CD4-positive, alpha-beta memory T cell (primary cell): ENCODE measurements at regions not wholly inside any gene's neighbourhood (a gene's known extent, or its start where the extent isn't known, plus 50 kb on each side); places are given as distances from the start of the nearest gene placed in this dataset.

Experiments
- CTCF ChIA-PET: fragments of 350-600 bp; sonication (Branson Sonifier 250); formaldehyde crosslinking; loops from one replicate; lab custom pipeline; 2021; ENCODE audit warnings: inconsistent platforms; ENCODE audit not compliant: partially characterized antibody; lab: Charles Lee
- POLR2A ChIA-PET: fragments of 350-600 bp; sonication (Branson Sonifier 250); formaldehyde crosslinking; loops from one replicate; lab custom pipeline; 2021; ENCODE audit not compliant: partially characterized antibody; lab: Charles Lee
- DNase-seq, 5 donors: peaks; one replicate each; pipeline versions ENCODE4 v3.0.0 to v3.0.0-alpha.2; 2020 to 2022; ENCODE audit warnings: mixed read lengths in 1 of 5
- H3K27ac ChIP-seq: one replicate; pipeline ENCODE4 v1.7.0; 2013; ENCODE audit warnings: low read depth, low read length
- H3K27me3 ChIP-seq: 2 replicates; pipeline ENCODE4 v1.7.0; 2013; ENCODE audit warnings: mild to moderate bottlenecking, low read length, moderate library complexity; ENCODE audit not compliant: insufficient read depth
- H3K36me3 ChIP-seq: 2 replicates; pipeline ENCODE4 v1.7.0; 2013; ENCODE audit warnings: mild to moderate bottlenecking, low read length, moderate library complexity; ENCODE audit not compliant: insufficient read depth
- H3K4me1 ChIP-seq: 2 replicates; pipeline ENCODE4 v1.7.0; 2013; ENCODE audit warnings: mild to moderate bottlenecking, low read length, moderate library complexity; ENCODE audit not compliant: insufficient read depth
- H3K4me3 ChIP-seq, 2 donors: one replicate each; pipeline ENCODE4 v1.7.0; 2013; ENCODE audit warnings: low read length in 2 of 2, mild to moderate bottlenecking in 1 of 2
- H3K9me3 ChIP-seq, 2 donors: one replicate each; pipeline ENCODE4 v1.7.0; 2013; ENCODE audit warnings: low read length in 2 of 2, control low read depth in 1 of 2; ENCODE audit not compliant: control insufficient read depth in 1 of 2
- H3K27ac Mint-ChIP-seq, 7 donors: one replicate each; pipeline ENCODE4 v1.8.0; 2020 to 2021; ENCODE audit warnings: mixed read lengths in 7 of 7, mild to moderate bottlenecking in 6 of 7, inconsistent platforms in 3 of 7, moderate library complexity in 3 of 7
- H3K27me3 Mint-ChIP-seq, 2 donors: one replicate each; pipeline ENCODE4 v1.8.0; 2020 to 2021; ENCODE audit warnings: mixed read lengths in 2 of 2
- H3K36me3 Mint-ChIP-seq, 2 donors: one replicate each; pipeline ENCODE4 v1.8.0; 2020 to 2021; ENCODE audit warnings: mixed read lengths in 2 of 2, inconsistent platforms in 1 of 2, mild to moderate bottlenecking in 1 of 2
- H3K4me1 Mint-ChIP-seq, 4 donors: one replicate each; pipeline ENCODE4 v1.8.0; 2020 to 2021; ENCODE audit warnings: mixed read lengths in 4 of 4, mild to moderate bottlenecking in 1 of 4
- H3K4me3 Mint-ChIP-seq, 8 donors: one replicate each; pipeline ENCODE4 v1.8.0; 2020 to 2021; ENCODE audit warnings: mixed read lengths in 8 of 8, mild to moderate bottlenecking in 7 of 8, moderate library complexity in 6 of 8, inconsistent platforms in 3 of 8
- H3K9me3 Mint-ChIP-seq, 8 donors: one replicate each; pipeline ENCODE4 v1.8.0; 2020 to 2021; ENCODE audit warnings: mixed read lengths in 8 of 8, mild to moderate bottlenecking in 5 of 8, inconsistent platforms in 3 of 8, moderate library complexity in 1 of 8
- intact Hi-C: fragments of 100-400 bp; cut with micrococcal nuclease; formaldehyde crosslinking; loops from one replicate; pipeline ENCODE4 v1.15.1; 2023

DNA sequence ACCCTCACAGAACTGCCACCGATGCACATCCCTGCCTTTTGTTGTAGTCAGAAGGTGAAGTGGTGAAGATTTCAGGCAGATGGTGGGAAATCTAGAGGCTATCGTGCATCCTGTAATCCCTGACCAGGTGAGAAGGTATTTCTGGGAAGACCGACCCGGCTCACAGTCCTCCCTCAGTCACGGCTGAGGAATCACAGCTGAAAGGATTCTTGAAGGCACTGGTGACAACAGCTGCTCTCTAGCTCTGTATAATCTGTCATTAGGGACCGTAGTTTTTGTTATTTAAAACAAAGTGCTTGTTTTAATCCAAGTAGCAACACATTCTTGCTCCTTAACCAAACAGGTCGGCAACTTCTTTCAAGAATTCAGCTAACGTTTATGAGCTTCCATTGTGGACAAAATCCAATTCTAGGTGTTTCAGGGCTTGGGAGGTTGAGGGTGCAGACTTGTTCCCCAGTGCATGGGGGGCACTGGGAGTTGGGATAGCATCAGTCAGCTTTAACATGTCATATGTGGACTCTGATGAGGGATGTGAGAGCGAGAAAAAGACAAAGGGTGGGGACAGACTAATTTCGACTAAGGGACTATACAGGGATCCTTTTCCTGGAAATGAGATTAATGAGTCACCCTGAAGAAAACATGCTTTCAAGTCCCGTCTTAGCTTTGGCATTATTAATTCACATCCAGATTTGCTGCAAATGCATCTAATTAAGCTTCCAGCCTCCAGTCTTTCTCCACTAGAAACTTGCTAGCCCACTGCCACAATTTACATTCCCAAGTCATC, 141.0 kb upstream of the RASGRP1 start:
- Mint-ChIP-seq H3K9me3 (no peaks in the 10 kb centered on the region), H3K27ac (peak overlapping the region in 1 of 7 donors; percentile 42)

GRCh38 chr15:38706956-38707355, 142.3 kb upstream of the RASGRP1 start:
- intact Hi-C loops, result loop anchor here (2.0 to 5.0 kb wide), 3 partner anchors 110 to 874 kb away; partner anchors contain the start of gene THBS1
- Histone ChIP-seq H3K4me1 (peaks cover 9% of the 10 kb centered on the region), H3K36me3 (no peaks in the 10 kb centered on the region), H3K9me3 (no peaks in the 10 kb centered on the region), H3K27ac (no peak overlapping the region), H3K27me3 (no peaks in the 10 kb centered on the region), H3K4me3 (no peak overlapping the region)
- Mint-ChIP-seq H3K4me1 (peaks cover 0 to 3% (median 0%) of the 10 kb centered on the region in 4 donors), H3K27me3 (peaks cover 0 to 2% of the 10 kb centered on the region in 2 donors), H3K4me3 (no peak overlapping the region), H3K9me3 (no peaks in the 10 kb centered on the region), H3K36me3 (no peaks in the 10 kb centered on the region), H3K27ac (no peak overlapping the region)
- CTCF ChIA-PET, result interaction anchor here (0.7 to 14.4 kb wide), 13 partner anchors 9 to 1170 kb away, joined by 3 to 388 read pairs (median 8); partner anchors contain the start of gene THBS1
- POLR2A ChIA-PET, result no interaction called here
- no peak for DNase-seq

More for the DNA sequence above, 141.0 kb upstream of the RASGRP1 start:
- H3K4me1 ChIP-seq, result peaks cover 9% of the 10 kb centered on the region
- H3K4me1 Mint-ChIP-seq, result peaks cover 0 to 3% (median 0%) of the 10 kb centered on the region in 4 donors
- peaks cover 0 to 2% of the 10 kb centered on the region in 2 donors for H3K27me3 Mint-ChIP-seq
- no peak for DNase-seq
- no peaks in the 10 kb centered on the region for H3K9me3 ChIP-seq
- no peaks in the 10 kb centered on the region for H3K36me3 ChIP-seq
- H3K4me3 ChIP-seq, result no peak overlapping the region
- no peaks in the 10 kb centered on the region for H3K36me3 Mint-ChIP-seq
- intact Hi-C loops, result loop anchor here (2.0 to 5.0 kb wide), 3 partner anchors 112 to 875 kb away; partner anchors contain the start of gene THBS1
- no peak overlapping the region for H3K4me3 Mint-ChIP-seq
- ChIA-PET POLR2A (interaction anchor here (1.5 kb wide), 1 partner anchor 15 kb away, joined by 6 read pairs; no protein-coding TSS in a partner anchor), CTCF (interaction anchor here (0.6 to 14.4 kb wide), 11 partner anchors 7 to 1573 kb away, joined by 3 to 388 read pairs (median 4); partner anchors contain the start of gene THBS1)
- H3K27ac ChIP-seq, result no peak overlapping the region
- no peaks in the 10 kb centered on the region for H3K27me3 ChIP-seq

DNA sequence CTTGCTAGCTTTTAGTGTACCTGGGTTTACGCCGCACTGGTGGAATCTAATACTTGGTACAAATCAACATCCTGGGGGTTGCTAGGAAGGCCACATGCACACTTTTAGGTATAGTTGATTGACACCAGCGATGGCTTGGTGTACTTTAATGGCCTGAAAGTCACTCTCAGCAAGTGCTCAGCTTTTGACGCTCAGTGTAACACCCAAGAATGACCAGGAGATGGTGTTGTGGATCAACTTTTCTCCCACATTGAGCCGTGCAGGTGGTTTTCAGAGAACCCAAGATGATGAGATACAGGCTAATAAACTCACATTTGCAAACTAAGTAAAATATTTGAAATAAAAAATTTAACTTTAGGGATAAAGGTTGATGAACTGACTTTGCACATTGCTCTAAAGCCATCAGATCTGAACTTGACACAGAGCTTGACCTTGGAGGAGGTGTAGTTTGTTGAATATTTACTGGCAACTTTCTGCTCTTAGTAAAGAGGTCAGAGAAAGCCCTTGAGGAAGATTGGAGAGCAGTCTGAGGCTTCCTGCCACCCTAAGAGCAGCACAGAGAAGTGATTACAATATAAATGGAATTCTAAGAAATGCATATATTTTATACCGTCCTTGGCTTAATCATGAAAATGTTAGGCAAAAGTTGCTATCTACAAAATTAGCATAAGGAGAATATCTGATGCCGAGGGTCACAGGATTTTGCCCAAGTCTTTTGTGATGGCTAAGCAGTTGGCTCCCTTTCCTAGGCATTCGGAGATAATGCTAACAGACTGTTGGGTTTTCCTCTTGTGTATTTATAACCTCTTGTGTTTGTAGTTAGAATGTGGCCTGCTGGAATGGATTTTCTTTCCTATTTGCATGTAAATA, 143.4 kb upstream of the RASGRP1 start:
- Mint-ChIP-seq H3K27me3 (peaks cover 0 to 2% of the 10 kb centered on the region in 2 donors), H3K27ac (no peak overlapping the region), H3K9me3 (no peaks in the 10 kb centered on the region), H3K4me3 (peak overlapping the region in 2 of 8 donors; percentile 24 to 38), H3K36me3 (no peaks in the 10 kb centered on the region), H3K4me1 (peaks cover 0 to 3% (median 0%) of the 10 kb centered on the region in 4 donors)
- Histone ChIP-seq H3K27me3 (no peaks in the 10 kb centered on the region), H3K36me3 (no peaks in the 10 kb centered on the region), H3K4me3 (no peak overlapping the region), H3K27ac (no peak overlapping the region), H3K9me3 (no peaks in the 10 kb centered on the region), H3K4me1 (peaks cover 9% of the 10 kb centered on the region)
- intact Hi-C loops, result loop anchor here (1.0 to 5.0 kb wide), 4 partner anchors 109 to 1049 kb away; partner anchors contain the start of gene THBS1
- POLR2A ChIA-PET, result interaction anchor here (0.9 kb wide), 2 partner anchors 12 to 268 kb away, joined by 3 read pairs; no protein-coding TSS in a partner anchor
- CTCF ChIA-PET, result interaction anchor here (0.6 to 14.4 kb wide), 13 partner anchors 10 to 1169 kb away, joined by 3 to 388 read pairs (median 6); partner anchors contain the start of gene THBS1
- DNase-seq, result peak; percentile 37 to 56 (median 53)

DNA sequence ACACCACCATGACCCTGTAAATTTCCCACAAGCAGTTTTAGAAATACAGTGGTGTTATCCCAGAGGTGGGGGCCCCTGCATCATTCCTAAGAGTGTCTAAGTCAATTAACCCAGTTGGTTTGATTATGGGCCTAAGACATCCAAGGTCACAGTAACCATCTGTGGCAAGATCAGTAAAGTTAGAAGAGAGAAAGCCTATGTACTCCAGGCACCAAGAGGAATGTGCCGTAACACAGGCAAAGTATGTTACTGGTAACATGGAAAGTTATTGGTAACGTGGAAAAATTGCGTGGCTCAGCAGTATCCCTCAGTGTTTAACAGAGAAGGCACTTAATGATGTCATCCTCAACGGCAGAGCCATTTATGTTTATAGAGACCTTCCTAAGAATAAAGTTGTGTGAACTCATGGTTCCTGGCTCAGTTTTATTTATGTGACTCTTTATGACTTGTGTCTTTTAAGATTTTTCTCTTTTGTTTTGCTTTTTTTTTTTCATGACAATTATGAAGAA, 144.1 kb upstream of the RASGRP1 start:
- no peak overlapping the region for H3K4me3 ChIP-seq
- H3K9me3 Mint-ChIP-seq, result no peaks in the 10 kb centered on the region
- intact Hi-C loops, result loop anchor here (1.0 to 5.0 kb wide), 3 partner anchors 109 to 1049 kb away; no protein-coding TSS in a partner anchor
- no peak overlapping the region for H3K27ac ChIP-seq
- no peaks in the 10 kb centered on the region for H3K36me3 Mint-ChIP-seq
- peaks cover 9% of the 10 kb centered on the region for H3K4me1 ChIP-seq
- no peak overlapping the region for H3K4me3 Mint-ChIP-seq
- peaks cover 0 to 2% of the 10 kb centered on the region in 2 donors for H3K27me3 Mint-ChIP-seq
- H3K9me3 ChIP-seq, result no peaks in the 10 kb centered on the region
- ChIA-PET POLR2A (interaction anchor here (0.9 kb wide), 1 partner anchor 12 kb away, joined by 3 read pairs; no protein-coding TSS in a partner anchor), CTCF (interaction anchor here (1.2 to 14.4 kb wide), 7 partner anchors 10 to 1048 kb away, joined by 3 to 388 read pairs (median 12); partner anchors contain the start of gene THBS1)
- H3K27ac Mint-ChIP-seq, result no peak overlapping the region
- H3K36me3 ChIP-seq, result no peaks in the 10 kb centered on the region
- no peaks in the 10 kb centered on the region for H3K27me3 ChIP-seq
- no peak for DNase-seq
- H3K4me1 Mint-ChIP-seq, result peaks cover 0 to 3% (median 0%) of the 10 kb centered on the region in 4 donors

DNA sequence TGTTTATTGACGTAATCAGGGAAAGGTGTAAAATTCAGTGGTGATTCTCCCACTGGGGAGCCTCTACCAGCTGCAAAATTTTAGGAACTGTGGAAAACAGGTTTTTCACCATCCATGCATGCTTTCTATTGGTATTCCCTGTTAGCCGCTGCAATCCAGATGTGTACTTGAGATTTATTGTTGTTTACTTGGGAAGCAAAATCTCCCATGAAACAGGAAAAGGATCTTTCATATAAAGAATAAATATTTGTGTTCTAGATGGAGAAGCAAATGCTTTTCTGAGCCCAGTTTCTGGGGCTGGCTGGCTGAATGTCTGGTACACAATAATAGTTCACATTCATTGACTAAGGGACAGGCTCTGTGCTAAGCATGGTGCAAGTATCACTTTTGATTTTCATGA, 144.6 kb upstream of the RASGRP1 start:
- POLR2A ChIA-PET, result no interaction called here
- CTCF ChIA-PET, result interaction anchor here (0.8 to 1.2 kb wide), 2 partner anchors 11 to 14 kb away, joined by 3 to 4 read pairs; no protein-coding TSS in a partner anchor
- no peak for DNase-seq
- Histone ChIP-seq H3K36me3 (no peaks in the 10 kb centered on the region), H3K27me3 (no peaks in the 10 kb centered on the region), H3K4me3 (no peak overlapping the region), H3K27ac (no peak overlapping the region), H3K9me3 (no peaks in the 10 kb centered on the region), H3K4me1 (peaks cover 9% of the 10 kb centered on the region)
- H3K27ac Mint-ChIP-seq, result no peak overlapping the region
- H3K9me3 Mint-ChIP-seq, result no peaks in the 10 kb centered on the region
- intact Hi-C loops, result loop anchor here (5.0 kb wide), 2 partner anchors 108 to 153 kb away; no protein-coding TSS in a partner anchor
- no peaks in the 10 kb centered on the region for H3K36me3 Mint-ChIP-seq
- H3K4me1 Mint-ChIP-seq, result peaks cover 0 to 3% (median 0%) of the 10 kb centered on the region in 4 donors
- H3K4me3 Mint-ChIP-seq, result no peak overlapping the region
- H3K27me3 Mint-ChIP-seq, result peaks cover 1 to 2% of the 10 kb centered on the region in 2 donors

DNA sequence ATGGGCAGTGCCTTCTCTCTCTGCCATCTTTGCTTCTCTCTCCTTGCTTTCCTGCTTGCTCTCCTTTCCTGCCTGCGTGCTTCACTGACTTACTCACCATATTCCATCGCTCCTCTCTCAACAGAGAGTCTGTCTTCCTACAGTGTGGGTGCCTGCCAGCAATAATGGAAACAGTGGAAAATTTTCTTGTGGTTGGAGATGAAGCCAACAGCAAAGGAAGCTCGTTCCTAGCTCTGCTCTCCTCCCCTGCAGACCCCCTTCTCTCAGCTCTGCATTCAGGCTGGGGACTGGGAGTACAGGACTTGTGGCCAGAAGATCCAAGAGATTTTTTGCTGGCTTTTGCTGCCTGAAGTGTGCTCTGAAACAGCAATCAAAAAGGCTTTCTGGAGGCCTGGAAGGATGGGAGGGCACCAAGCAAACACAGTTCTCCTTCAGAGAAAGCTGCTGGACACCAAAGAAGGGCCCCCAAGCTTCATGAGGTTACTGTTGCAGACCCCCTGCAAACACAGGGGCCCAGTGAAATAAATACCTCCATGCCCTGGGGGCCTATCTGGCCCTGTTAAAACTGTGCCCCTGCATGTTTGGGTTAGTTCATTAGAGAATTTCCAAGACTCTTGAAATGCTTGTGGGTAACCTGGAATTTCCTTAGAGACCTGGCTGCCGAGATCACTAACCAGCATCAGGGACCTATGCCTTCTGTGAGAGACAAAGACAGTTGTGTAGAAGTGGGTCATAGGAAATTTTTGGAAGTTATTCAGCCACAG, 149.9 kb upstream of the RASGRP1 start:
- peaks cover 2% of the 10 kb centered on the region in 2 donors for H3K27me3 Mint-ChIP-seq
- H3K4me3 ChIP-seq, result no peak overlapping the region
- no peak overlapping the region for H3K4me3 Mint-ChIP-seq
- no peaks in the 10 kb centered on the region for H3K9me3 Mint-ChIP-seq
- no peak overlapping the region for H3K27ac Mint-ChIP-seq
- ChIA-PET CTCF (interaction anchor here (0.6 to 3.7 kb wide), 5 partner anchors 9 to 23 kb away, joined by 3 to 24 read pairs (median 3); no protein-coding TSS in a partner anchor), POLR2A (no interaction called here)
- H3K4me1 ChIP-seq, result no peaks in the 10 kb centered on the region
- H3K27ac ChIP-seq, result no peak overlapping the region
- no peaks in the 10 kb centered on the region for H3K27me3 ChIP-seq
- no peaks in the 10 kb centered on the region for H3K9me3 ChIP-seq
- no peaks in the 10 kb centered on the region for H3K4me1 Mint-ChIP-seq
- H3K36me3 ChIP-seq, result no peaks in the 10 kb centered on the region
- DNase-seq, result no peak
- H3K36me3 Mint-ChIP-seq, result no peaks in the 10 kb centered on the region
- intact Hi-C loops, result no loop called here
